ENCODE measurements at regions not wholly inside any gene's neighbourhood (a gene's known extent, or its start where the extent isn't known, plus 50 kb on each side); places are given as distances from the start of the nearest gene placed in this dataset.

DNA sequence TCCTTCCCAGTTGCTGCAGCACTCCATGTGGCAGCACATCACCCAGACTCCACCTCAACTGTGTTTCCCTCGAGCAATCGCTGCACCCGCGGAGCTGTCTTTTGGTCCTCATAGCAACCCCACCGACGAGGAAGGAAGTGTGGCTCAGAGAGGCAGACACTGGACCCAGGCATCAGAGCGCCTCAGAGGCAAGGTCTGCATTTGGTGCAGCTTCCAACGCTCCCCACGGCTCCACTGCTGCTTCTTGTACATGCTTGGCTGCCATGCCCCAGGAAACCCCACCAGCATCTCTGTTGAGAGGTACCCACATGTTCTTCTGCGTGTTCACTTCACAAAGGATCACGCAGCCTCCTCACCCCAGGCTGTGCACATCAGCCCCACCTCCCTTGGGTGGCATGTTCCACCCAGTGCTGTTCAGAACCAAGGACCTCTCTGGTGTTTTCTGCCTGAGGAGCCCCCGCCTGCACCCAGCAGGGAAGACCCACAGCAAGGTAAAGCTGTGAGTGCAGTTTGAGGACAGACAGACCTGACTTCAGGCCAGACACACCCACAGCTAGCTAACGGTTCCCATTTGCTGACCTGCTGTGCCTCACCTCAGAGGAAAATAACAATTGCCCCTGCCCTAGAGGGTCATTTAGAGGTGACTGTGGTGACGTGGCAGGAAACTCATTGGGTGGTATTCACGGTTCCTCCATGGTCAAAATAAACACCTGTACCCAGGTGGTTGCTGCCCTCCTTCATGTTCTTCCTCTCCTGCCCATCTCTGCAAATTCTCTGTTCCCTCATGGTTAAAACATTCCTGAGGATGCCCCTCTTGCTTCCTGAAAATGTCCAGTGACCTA lies 326.3 kb upstream of the MYT1L start:
- intact Hi-C loops (cut with DNase I; ENCODE audit: low total_unique reads): no loop called here
- no peaks in the 10 kb centered on the region for H3K9me3 ChIP-seq
- H3K4me3 ChIP-seq: no peak overlapping the region
- no peak for DNase-seq
- H3K36me3 ChIP-seq: no peaks in the 10 kb centered on the region
- TF ChIP-seq, protein P1, sequence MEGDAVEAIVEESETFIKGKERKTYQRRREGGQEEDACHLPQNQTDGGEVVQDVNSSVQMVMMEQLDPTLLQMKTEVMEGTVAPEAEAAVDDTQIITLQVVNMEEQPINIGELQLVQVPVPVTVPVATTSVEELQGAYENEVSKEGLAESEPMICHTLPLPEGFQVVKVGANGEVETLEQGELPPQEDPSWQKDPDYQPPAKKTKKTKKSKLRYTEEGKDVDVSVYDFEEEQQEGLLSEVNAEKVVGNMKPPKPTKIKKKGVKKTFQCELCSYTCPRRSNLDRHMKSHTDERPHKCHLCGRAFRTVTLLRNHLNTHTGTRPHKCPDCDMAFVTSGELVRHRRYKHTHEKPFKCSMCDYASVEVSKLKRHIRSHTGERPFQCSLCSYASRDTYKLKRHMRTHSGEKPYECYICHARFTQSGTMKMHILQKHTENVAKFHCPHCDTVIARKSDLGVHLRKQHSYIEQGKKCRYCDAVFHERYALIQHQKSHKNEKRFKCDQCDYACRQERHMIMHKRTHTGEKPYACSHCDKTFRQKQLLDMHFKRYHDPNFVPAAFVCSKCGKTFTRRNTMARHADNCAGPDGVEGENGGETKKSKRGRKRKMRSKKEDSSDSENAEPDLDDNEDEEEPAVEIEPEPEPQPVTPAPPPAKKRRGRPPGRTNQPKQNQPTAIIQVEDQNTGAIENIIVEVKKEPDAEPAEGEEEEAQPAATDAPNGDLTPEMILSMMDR (IDR thresholded peaks at IDR 0.05): no peak
- no peak for TF ChIP-seq POLR2A (IDR thresholded peaks at IDR 0.05)
- H3K27me3 ChIP-seq: no peaks in the 10 kb centered on the region
- H3K4me1 ChIP-seq: no peaks in the 10 kb centered on the region
- H3K27ac ChIP-seq: no peak overlapping the region

DNA sequence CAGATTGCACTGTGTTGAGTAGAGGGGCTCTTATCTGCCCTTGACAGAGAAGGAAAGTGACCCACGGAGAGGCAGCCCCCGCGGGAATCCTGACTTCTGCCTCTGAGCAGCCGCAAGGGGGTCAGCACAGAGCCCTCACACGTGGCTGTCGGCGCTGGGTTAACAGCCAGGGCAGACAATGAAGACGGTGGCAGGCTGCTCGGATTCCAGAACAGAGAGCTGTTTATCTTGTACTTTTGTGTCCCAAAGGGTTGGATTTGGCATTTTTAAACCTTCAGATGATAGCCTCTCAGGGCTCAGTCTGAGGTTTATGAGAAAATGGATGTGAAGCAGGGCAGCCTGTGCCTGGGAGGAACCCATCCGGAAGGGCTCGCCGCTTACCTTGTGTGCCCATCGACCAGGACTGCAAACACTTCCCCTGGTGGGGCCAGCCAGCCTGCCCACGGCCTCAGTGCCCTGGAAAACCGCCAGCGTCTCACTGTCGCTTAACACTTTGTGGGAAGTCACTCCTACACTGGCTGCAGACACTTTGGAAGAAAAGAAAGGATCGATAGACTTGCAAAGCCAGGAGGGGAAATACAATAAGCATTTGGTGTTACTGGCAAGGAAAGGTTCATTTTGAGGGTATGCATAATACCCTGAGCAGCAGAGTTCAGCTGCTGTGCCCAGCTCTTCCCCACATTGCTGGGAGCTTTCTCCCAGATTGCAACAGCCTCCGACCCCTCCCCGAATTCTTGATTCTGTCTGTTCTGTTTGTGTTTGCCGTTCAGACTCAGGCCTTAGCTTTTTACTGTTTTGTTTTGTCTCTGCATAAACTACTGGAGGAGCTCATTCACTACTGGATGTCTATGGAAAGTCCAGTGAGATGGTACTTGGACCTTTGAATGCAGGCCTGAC lies 325.3 kb upstream of the MYT1L start:
- H3K9me3 ChIP-seq: no peaks in the 10 kb centered on the region
- H3K4me3 ChIP-seq: no peak overlapping the region
- H3K27ac ChIP-seq: no peak overlapping the region
- H3K27me3 ChIP-seq: no peaks in the 10 kb centered on the region
- H3K4me1 ChIP-seq: no peaks in the 10 kb centered on the region
- H3K36me3 ChIP-seq: no peaks in the 10 kb centered on the region
- TF ChIP-seq POLR2A (IDR thresholded peaks at IDR 0.05): no peak
- TF ChIP-seq, protein P1 (IDR thresholded peaks at IDR 0.05): no peak
- intact Hi-C loops (cut with DNase I; ENCODE audit: low total_unique reads): no loop called here
- DNase-seq: no peak

- DNase-seq: no peak
- Histone ChIP-seq H3K4me1 (no peaks in the 10 kb centered on the region), H3K9me3 (no peaks in the 10 kb centered on the region), H3K4me3 (no peak overlapping the region), H3K27me3 (no peaks in the 10 kb centered on the region), H3K27ac (no peak overlapping the region), H3K36me3 (no peaks in the 10 kb centered on the region)
- intact Hi-C loops (cut with DNase I; ENCODE audit: low total_unique reads): no loop called here
- TF ChIP-seq POLR2A (IDR thresholded peaks at IDR 0.05): no peak
- TF ChIP-seq, protein P1 (IDR thresholded peaks at IDR 0.05): no peak
Observed at GRCh38 chr2:2655453-2656114, 324.5 kb upstream of the MYT1L start.

DNA sequence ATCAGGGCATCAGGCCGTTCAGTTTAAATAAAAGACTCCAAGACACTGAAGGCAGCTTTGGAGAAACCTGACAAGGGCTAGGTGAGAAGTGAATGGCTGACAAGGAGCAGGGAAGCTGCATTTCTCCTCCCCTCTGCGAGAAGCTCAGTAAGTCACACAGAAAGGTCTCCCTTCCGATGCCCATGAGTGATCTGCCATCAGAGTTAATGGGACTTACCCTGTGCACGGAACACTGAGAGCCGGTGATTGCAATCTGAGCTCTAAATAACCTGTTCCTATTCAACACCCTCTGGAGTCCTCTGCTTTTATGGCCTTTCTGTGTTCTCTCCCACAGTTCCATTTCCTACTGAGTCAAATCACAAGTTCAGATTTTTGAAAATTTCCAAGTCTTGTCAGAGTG lies 322.2 kb upstream of the MYT1L start:
- TF ChIP-seq, protein P1 (IDR thresholded peaks at IDR 0.05): no peak
- TF ChIP-seq POLR2A (IDR thresholded peaks at IDR 0.05): no peak
- Histone ChIP-seq H3K4me1 (no peaks in the 10 kb centered on the region), H3K27me3 (no peaks in the 10 kb centered on the region), H3K27ac (no peak overlapping the region), H3K36me3 (no peaks in the 10 kb centered on the region), H3K9me3 (no peaks in the 10 kb centered on the region), H3K4me3 (no peak overlapping the region)
- no peak for DNase-seq
- intact Hi-C loops (cut with DNase I; ENCODE audit: low total_unique reads): no loop called here

Data from uterus (tissue), 3 donors.